GM23248 (cell line): ENCODE measurements at regions not wholly inside any gene's neighbourhood (a gene's known extent, or its start where the extent isn't known, plus 50 kb on each side); places are given as distances from the start of the nearest gene placed in this dataset.

ENCODE experiments used
- EZH2 ChIP-seq: fragments of 200-600 bp; sonication (generic); IDR thresholded peaks from 2 replicates; pipeline ENCODE4 v1.6.1; 2018; ENCODE audit warnings: antibody characterized with exemption, mild to moderate bottlenecking; ENCODE audit not compliant: insufficient read depth, poor library complexity, severe bottlenecking
- EZH2phosphoT487 ChIP-seq: fragments of 200-600 bp; sonication (generic); IDR thresholded peaks from 2 replicates; pipeline ENCODE4 v1.6.1; 2018; ENCODE audit warnings: antibody characterized with exemption, moderate library complexity, mild to moderate bottlenecking, low read depth; ENCODE audit not compliant: insufficient read depth

GRCh38 chr5:148708854-148709253 is 54.5 kb upstream of the HTR4 start:
- TF ChIP-seq EZH2 = no peak
- no peak for TF ChIP-seq EZH2phosphoT487
